ENCODE measurements at regions not wholly inside any gene's neighbourhood (a gene's known extent, or its start where the extent isn't known, plus 50 kb on each side); places are given as distances from the start of the nearest gene placed in this dataset.
"Not testable (repeated sequence)": the region's sequence is repeated elsewhere in the genome, so short reads cannot be mapped to it uniquely, and the experiment has no call there.

GRCh38 chr15:101924554-101924953 lies 112.6 kb downstream of the OR4F15 start:
- not testable (repeated sequence) for TF ChIP-seq EZH2phosphoT487 (IDR thresholded peaks at IDR 0.05; ENCODE audit: insufficient read depth, low read depth); EZH2 (IDR thresholded peaks at IDR 0.05; ENCODE audit: insufficient read depth, poor library complexity, severe bottlenecking)

Measured in GM23248 (cell line).